Head of caudate nucleus (tissue), 42 donors: ENCODE measurements at regions not wholly inside any gene's neighbourhood (a gene's known extent, or its start where the extent isn't known, plus 50 kb on each side); places are given as distances from the start of the nearest gene placed in this dataset.
A peak's percentile ranks its signal among the peaks of the same experiment; 100 is the strongest.
"Not testable (repeated sequence)": the region's sequence is repeated elsewhere in the genome, so short reads cannot be mapped to it uniquely, and the experiment has no call there.

ENCODE experiments used
- DNase-seq, 42 donors: peaks; one replicate each; pipeline versions ENCODE4 v3.0.0 to v3.0.0-alpha.2; 2020 to 2021; ENCODE audit warnings: mixed read lengths in 7 of 42
- intact Hi-C: fragments of 100-400 bp; cut with DNase I; formaldehyde crosslinking; loops from one replicate; pipeline ENCODE4 v1.15.0; 2022

GRCh38 chr10:55989188-55989587 lies 371.9 kb downstream of the ZWINT start:
- DNase-seq, result no peak
- intact Hi-C loops, result no loop called here

GRCh38 chr10:55979203-55979602 lies 381.9 kb downstream of the ZWINT start:
- intact Hi-C loops, result no loop called here
- no peak for DNase-seq

- intact Hi-C loops, result no loop called here
- DNase-seq, result peak in 13 of 42 donors; percentile 2 to 39 (median 15)
Measured at GRCh38 chr10:55966101-55966500, 395.0 kb downstream of the ZWINT start.

- no peak for DNase-seq
- intact Hi-C loops, result no loop called here
Measured at GRCh38 chr10:55943403-55943802, 417.7 kb downstream of the ZWINT start.

- DNase-seq, result no peak
- intact Hi-C loops, result no loop called here
Measured at GRCh38 chr10:55929291-55929690, 431.8 kb downstream of the ZWINT start.

GRCh38 chr10:55899472-55900147 lies 461.4 kb downstream of the ZWINT start:
- intact Hi-C loops, DNase-seq: not testable (repeated sequence)

GRCh38 chr10:55897490-55897921 lies 463.6 kb downstream of the ZWINT start:
- DNase-seq, result no peak
- intact Hi-C loops, result no loop called here

- DNase-seq, result no peak
- intact Hi-C loops, result no loop called here
Measured at GRCh38 chr10:55892276-55892675, 468.8 kb downstream of the ZWINT start.

GRCh38 chr10:55881588-55881987 lies 479.5 kb downstream of the ZWINT start:
- intact Hi-C loops, result no loop called here

GRCh38 chr10:55873485-55873884 lies 487.6 kb downstream of the ZWINT start:
- intact Hi-C loops, result no loop called here

More at GRCh38 chr10:55881588-55881987, 479.5 kb downstream of the ZWINT start:
- no peak for DNase-seq

GRCh38 chr10:55870186-55870585 lies 490.9 kb downstream of the ZWINT start:
- DNase-seq, result no peak
- intact Hi-C loops, result no loop called here

More at GRCh38 chr10:55873485-55873884, 487.6 kb downstream of the ZWINT start:
- no peak for DNase-seq

GRCh38 chr10:55867848-55868247 lies 493.2 kb downstream of the ZWINT start:
- intact Hi-C loops, result no loop called here

GRCh38 chr10:55858730-55859129 lies 502.3 kb downstream of the ZWINT start:
- intact Hi-C loops, result no loop called here
- no peak for DNase-seq

More at GRCh38 chr10:55867848-55868247, 493.2 kb downstream of the ZWINT start:
- no peak for DNase-seq

GRCh38 chr10:55852900-55853299 lies 508.2 kb downstream of the ZWINT start:
- no peak for DNase-seq
- intact Hi-C loops, result no loop called here

GRCh38 chr10:55837273-55837672 lies 523.8 kb downstream of the ZWINT start:
- intact Hi-C loops, result no loop called here
- no peak for DNase-seq

- no peak for DNase-seq
- intact Hi-C loops, result no loop called here
Measured at GRCh38 chr10:55822096-55822495, 539.0 kb downstream of the ZWINT start.

GRCh38 chr10:55820478-55820877 lies 540.6 kb downstream of the ZWINT start:
- intact Hi-C loops, result no loop called here
- DNase-seq, result no peak

- DNase-seq, result no peak
- intact Hi-C loops, result no loop called here
Measured at GRCh38 chr10:55820071-55820470, 541.0 kb downstream of the ZWINT start.

GRCh38 chr10:55813451-55814170 lies 547.4 kb downstream of the ZWINT start:
- intact Hi-C loops, result no loop called here
- no peak for DNase-seq

GRCh38 chr10:55803055-55803454 lies 558.0 kb downstream of the ZWINT start:
- DNase-seq, result no peak
- intact Hi-C loops, result no loop called here

GRCh38 chr10:55801353-55801661 lies 559.8 kb downstream of the ZWINT start:
- no peak for DNase-seq
- intact Hi-C loops, result no loop called here
